ENCODE measurements at regions not wholly inside any gene's neighbourhood (a gene's known extent, or its start where the extent isn't known, plus 50 kb on each side); places are given as distances from the start of the nearest gene placed in this dataset.

- ChIA-PET CTCF (no interaction called here), POLR2A (no interaction called here)
- no peaks in the 10 kb centered on the region for H3K9me3 ChIP-seq
- no TSS peak for BruUV-seq (replicated peaks)
- Mint-ChIP-seq H3K27me3 (ENCODE audit: insufficient read depth, unreplicated experiment) (peaks cover 3% of the 10 kb centered on the region), H3K9me3 (ENCODE audit: unreplicated experiment) (no peaks in the 10 kb centered on the region), H3K4me1 (ENCODE audit: low read depth, unreplicated experiment) (no peaks in the 10 kb centered on the region), H3K27ac (ENCODE audit: unreplicated experiment) (no peak overlapping the region), H3K36me3 (ENCODE audit: insufficient read depth, unreplicated experiment) (no peaks in the 10 kb centered on the region), H3K4me3 (ENCODE audit: unreplicated experiment) (no peak overlapping the region)
- H3K4me1 ChIP-seq, result no peaks in the 10 kb centered on the region
- intact Hi-C loops (cut with micrococcal nuclease; ENCODE audit: unreplicated experiment), result no loop called here
- DNase-seq, result no peak
- TF ChIP-seq CTCF (IDR thresholded peaks at IDR 0.05; ENCODE audit: insufficient read depth in 1 of 2, low read depth in 1 of 2, low read length in 1 of 2, severe bottlenecking in 1 of 2, unreplicated experiment in 1 of 2), result no peak
- H3K4me3 ChIP-seq (ENCODE audit: low read depth, low read length), result no peak overlapping the region
- H3K36me3 ChIP-seq (ENCODE audit: control insufficient read depth, insufficient read depth, low read length), result no peaks in the 10 kb centered on the region
- H3K27me3 ChIP-seq (replicated peaks; ENCODE audit: control insufficient read depth, insufficient read depth, low read length), result no peaks in the 10 kb centered on the region
These were observed 876.6 kb downstream of the TUSC7 start for GRCh38 chr3:117586161-117586560.

DNA sequence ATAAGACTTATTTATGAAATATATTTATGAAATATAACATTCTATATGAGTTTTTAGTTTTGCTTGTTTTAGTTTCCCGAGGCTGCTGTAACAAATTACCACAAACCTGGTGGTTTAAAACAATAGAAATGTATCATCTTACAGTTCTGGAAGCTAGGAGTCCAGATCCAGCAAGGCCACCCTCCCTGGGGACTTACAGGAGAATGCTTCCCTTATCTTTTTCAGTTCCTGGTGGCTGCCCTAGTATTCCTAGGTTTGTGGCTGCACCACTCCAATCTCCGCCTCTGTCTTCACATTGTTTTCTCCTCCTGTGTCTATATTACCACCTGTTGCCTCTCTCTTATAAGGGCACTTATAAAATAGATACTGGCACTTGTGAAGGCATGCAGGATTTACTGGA lies 877.8 kb downstream of the TUSC7 start:
- POLR2A ChIA-PET, result no interaction called here
- DNase-seq, result no peak
- Histone ChIP-seq H3K36me3 (ENCODE audit: control insufficient read depth, insufficient read depth, low read length) (no peaks in the 10 kb centered on the region), H3K4me3 (ENCODE audit: low read depth, low read length) (no peak overlapping the region), H3K4me1 (no peaks in the 10 kb centered on the region), H3K9me3 (no peaks in the 10 kb centered on the region), H3K27me3 (replicated peaks; ENCODE audit: control insufficient read depth, insufficient read depth, low read length) (no peaks in the 10 kb centered on the region)
- Mint-ChIP-seq H3K36me3 (ENCODE audit: insufficient read depth, unreplicated experiment) (no peaks in the 10 kb centered on the region), H3K9me3 (ENCODE audit: unreplicated experiment) (no peaks in the 10 kb centered on the region), H3K27me3 (ENCODE audit: insufficient read depth, unreplicated experiment) (peaks cover 3% of the 10 kb centered on the region), H3K4me3 (ENCODE audit: unreplicated experiment) (no peak overlapping the region), H3K4me1 (ENCODE audit: low read depth, unreplicated experiment) (no peaks in the 10 kb centered on the region), H3K27ac (ENCODE audit: unreplicated experiment) (no peak overlapping the region)
- no peak for TF ChIP-seq CTCF (IDR thresholded peaks at IDR 0.05; ENCODE audit: insufficient read depth in 1 of 2, low read depth in 1 of 2, low read length in 1 of 2, severe bottlenecking in 1 of 2, unreplicated experiment in 1 of 2)
- no TSS peak for BruUV-seq (replicated peaks)
- CTCF ChIA-PET, result no interaction called here
- intact Hi-C loops (cut with micrococcal nuclease; ENCODE audit: unreplicated experiment), result no loop called here

GRCh38 chr3:117589454-117589853 lies 879.9 kb downstream of the TUSC7 start:
- POLR2A ChIA-PET, result no interaction called here
- no peak for TF ChIP-seq CTCF (IDR thresholded peaks at IDR 0.05; ENCODE audit: insufficient read depth in 1 of 2, low read depth in 1 of 2, low read length in 1 of 2, severe bottlenecking in 1 of 2, unreplicated experiment in 1 of 2)
- Mint-ChIP-seq H3K27me3 (ENCODE audit: insufficient read depth, unreplicated experiment) (peaks cover 6% of the 10 kb centered on the region), H3K9me3 (ENCODE audit: unreplicated experiment) (no peaks in the 10 kb centered on the region), H3K27ac (ENCODE audit: unreplicated experiment) (no peak overlapping the region), H3K36me3 (ENCODE audit: insufficient read depth, unreplicated experiment) (no peaks in the 10 kb centered on the region), H3K4me3 (ENCODE audit: unreplicated experiment) (no peak overlapping the region), H3K4me1 (ENCODE audit: low read depth, unreplicated experiment) (no peaks in the 10 kb centered on the region)
- Histone ChIP-seq H3K9me3 (no peaks in the 10 kb centered on the region), H3K4me3 (ENCODE audit: low read depth, low read length) (no peak overlapping the region), H3K36me3 (ENCODE audit: control insufficient read depth, insufficient read depth, low read length) (no peaks in the 10 kb centered on the region), H3K27me3 (replicated peaks; ENCODE audit: control insufficient read depth, insufficient read depth, low read length) (no peaks in the 10 kb centered on the region), H3K4me1 (no peaks in the 10 kb centered on the region)
- intact Hi-C loops (cut with micrococcal nuclease; ENCODE audit: unreplicated experiment), result no loop called here
- no peak for DNase-seq
- CTCF ChIA-PET, result no interaction called here
- BruUV-seq (replicated peaks), result no TSS peak
